Adrenal gland (tissue), 9 donors: ENCODE measurements at regions not wholly inside any gene's neighbourhood (a gene's known extent, or its start where the extent isn't known, plus 50 kb on each side); places are given as distances from the start of the nearest gene placed in this dataset.

Source experiments
- DNase-seq, 7 donors: peaks; one replicate each; pipeline ENCODE4 v3.0.0-alpha.2; 2019 to 2020
- H3K27ac ChIP-seq, 5 donors: fragments of 200-600 bp; sonication (generic) in 4 of 5; 1 replicate in 3 of 5; 2 replicates in 2 of 5; pipeline versions ENCODE4 v1.5.1 to v1.8.0; 2016 to 2020; ENCODE audit warnings: mild to moderate bottlenecking in 1 of 5
- H3K27me3 ChIP-seq: fragments of 200-600 bp; 2 replicates; pipeline ENCODE4 v1.8.0; 2021
- H3K36me3 ChIP-seq, 2 donors: fragments of 200-600 bp; replicated peaks in 1 of 2; 1 replicate in 1 of 2; 2 replicates in 1 of 2; pipeline versions ENCODE4 v1.5.1 to v1.8.0; 2018 to 2022
- H3K4me1 ChIP-seq, 2 donors: fragments of 200-600 bp; replicated peaks in 1 of 2; 1 replicate in 1 of 2; 2 replicates in 1 of 2; pipeline versions ENCODE4 v1.5.1 to v1.8.0; 2018 to 2021
- H3K4me3 ChIP-seq, 4 donors: fragments of 200-600 bp; sonication (generic) in 3 of 4; one replicate each; pipeline ENCODE4 v1.5.1; 2016 to 2018
- H3K9me3 ChIP-seq, 3 donors: fragments of 200-600 bp; sonication (generic) in 1 of 3; replicated peaks in 1 of 3; 1 replicate in 2 of 3; 2 replicates in 1 of 3; pipeline versions ENCODE4 v1.5.1 to v1.8.0; 2016 to 2021
- CTCF ChIP-seq, 6 experiments: fragments of 450-650 bp in 4 of 6; fragments of 200-600 bp in 2 of 6; sonication (generic) in 1 of 6; IDR thresholded peaks; 1 replicate in 5 of 6; 2 replicates in 1 of 6; pipeline versions ENCODE4 v1.5.1 to v1.8.0; 2016 to 2021; ENCODE audit warnings: antibody characterized with exemption in 6 of 6, mild to moderate bottlenecking in 2 of 6, moderate library complexity in 1 of 6
- POLR2A ChIP-seq, 2 donors: fragments of 450-650 bp; IDR thresholded peaks; one replicate each; pipeline ENCODE4 v1.6.1; 2017; ENCODE audit warnings: antibody characterized with exemption in 2 of 2, mild to moderate bottlenecking in 2 of 2, moderate library complexity in 1 of 2
- WGBS, 4 donors: extraction: QIAGEN DNeasy Blood & Tissue Kit in 2 of 4; methylation state at CpG; one replicate each; pipeline versions ENCODE4 v1.1.5 to v1.1.7; 2013 to 2017; 5-methylcytosine and 5-hydroxymethylcytosine counted together
- intact Hi-C, 2 donors: fragments of 100-400 bp; cut with DNase I; formaldehyde crosslinking; loops; one replicate each; pipeline versions ENCODE4 v1.14.1 to v1.15.0; 2022 to 2023
- donor health status: healthy with polysubstance abuse.
- donor health status: Bipolar disorder and iron deficiency.
- donor health status: DM: yes; HTN: yes; CAD: no.
- donor health status: DM: no; HTN: no; CAD: no.
- donor health status: DM: no; HTN: no; CAD: no.

GRCh38 chr3:99126316-99126715, 224.8 kb upstream of the DCBLD2 start:
- 67 to 90% (median 77%) methylated on average over 1 of the region's 1 CpG for WGBS, 4 donors
- no peaks in the 10 kb centered on the region for H3K36me3 ChIP-seq
- H3K9me3 ChIP-seq: no peaks in the 10 kb centered on the region
- no peak for TF ChIP-seq POLR2A (IDR thresholded peaks at IDR 0.05)
- TF ChIP-seq CTCF (IDR thresholded peaks at IDR 0.05): no peak
- H3K4me1 ChIP-seq: no peaks in the 10 kb centered on the region
- no peaks in the 10 kb centered on the region for H3K27me3 ChIP-seq
- intact Hi-C loops: no loop called here
- DNase-seq: no peak
- H3K27ac ChIP-seq: no peak overlapping the region
- H3K4me3 ChIP-seq: no peak overlapping the region

GRCh38 chr3:99119385-99119784, 217.9 kb upstream of the DCBLD2 start:
- 78 to 90% (median 83%) methylated on average over 1 of the region's 1 CpG for WGBS, 4 donors
- intact Hi-C loops: no loop called here

GRCh38 chr3:99118381-99118780, 216.9 kb upstream of the DCBLD2 start:
- H3K9me3 ChIP-seq: no peaks in the 10 kb centered on the region
- H3K4me1 ChIP-seq: no peaks in the 10 kb centered on the region
- WGBS, 4 donors: 0 to 40% (median 24%) methylated on average over 1 of the region's 1 CpG
- intact Hi-C loops: no loop called here
- TF ChIP-seq POLR2A (IDR thresholded peaks at IDR 0.05) (no peak), CTCF (IDR thresholded peaks at IDR 0.05) (no peak)
- no peaks in the 10 kb centered on the region for H3K27me3 ChIP-seq
- DNase-seq: no peak
- no peak overlapping the region for H3K27ac ChIP-seq
- no peaks in the 10 kb centered on the region for H3K36me3 ChIP-seq
- no peak overlapping the region for H3K4me3 ChIP-seq

More at GRCh38 chr3:99119385-99119784, 217.9 kb upstream of the DCBLD2 start:
- Histone ChIP-seq H3K27ac (no peak overlapping the region), H3K4me3 (no peak overlapping the region), H3K27me3 (no peaks in the 10 kb centered on the region), H3K4me1 (no peaks in the 10 kb centered on the region), H3K9me3 (no peaks in the 10 kb centered on the region), H3K36me3 (no peaks in the 10 kb centered on the region)
- DNase-seq: no peak
- no peak for TF ChIP-seq CTCF (IDR thresholded peaks at IDR 0.05)
- TF ChIP-seq POLR2A (IDR thresholded peaks at IDR 0.05): no peak

GRCh38 chr3:99114565-99115291, 213.2 kb upstream of the DCBLD2 start:
- Histone ChIP-seq H3K27me3 (no peaks in the 10 kb centered on the region), H3K4me1 (no peaks in the 10 kb centered on the region), H3K4me3 (no peak overlapping the region), H3K27ac (no peak overlapping the region), H3K36me3 (no peaks in the 10 kb centered on the region), H3K9me3 (no peaks in the 10 kb centered on the region)
- WGBS, 4 donors: 80 to 84% (median 82%) methylated on average over 9 of the region's 9 CpGs
- TF ChIP-seq CTCF (IDR thresholded peaks at IDR 0.05) (peak; percentile 24 to 69 (median 46)), POLR2A (IDR thresholded peaks at IDR 0.05) (no peak)
- peak in 4 of 7 donors; percentile 15 to 31 (median 24) for DNase-seq
- intact Hi-C loops: no loop called here
